HG03442 (cell line): ENCODE measurements at regions not wholly inside any gene's neighbourhood (a gene's known extent, or its start where the extent isn't known, plus 50 kb on each side); places are given as distances from the start of the nearest gene placed in this dataset.
"Not testable (repeated sequence)": the region's sequence is repeated elsewhere in the genome, so short reads cannot be mapped to it uniquely, and the experiment has no call there.

ENCODE experiments used
- ATAC-seq: cut with Tn5 transposase; IDR thresholded peaks from one replicate; pipeline ENCODE4 v1.9.1; 2021; ENCODE audit warnings: mild to moderate bottlenecking, moderate library complexity; ENCODE audit not compliant: unreplicated experiment

- no peak for ATAC-seq
Observed at GRCh38 chrY:7682386-7682785, 770.8 kb upstream of the AMELY start.

- ATAC-seq = no peak
Observed at GRCh38 chrY:7681426-7681825, 769.9 kb upstream of the AMELY start.

- ATAC-seq = no peak
Observed at GRCh38 chrY:7674465-7674864, 762.9 kb upstream of the AMELY start.

- ATAC-seq = no peak
Observed at GRCh38 chrY:7672796-7673195, 761.2 kb upstream of the AMELY start.

- ATAC-seq = no peak
Observed at GRCh38 chrY:7663261-7663660, 751.7 kb upstream of the AMELY start.

GRCh38 chrY:7659047-7659446 lies 747.5 kb upstream of the AMELY start:
- no peak for ATAC-seq

- ATAC-seq = no peak
Observed at GRCh38 chrY:7656596-7656995, 745.0 kb upstream of the AMELY start.

- ATAC-seq = no peak
Observed at GRCh38 chrY:7654985-7655384, 743.4 kb upstream of the AMELY start.

GRCh38 chrY:7649866-7650265 lies 738.3 kb upstream of the AMELY start:
- not testable (repeated sequence) for ATAC-seq
